ENCODE measurements at regions not wholly inside any gene's neighbourhood (a gene's known extent, or its start where the extent isn't known, plus 50 kb on each side); places are given as distances from the start of the nearest gene placed in this dataset.

DNA sequence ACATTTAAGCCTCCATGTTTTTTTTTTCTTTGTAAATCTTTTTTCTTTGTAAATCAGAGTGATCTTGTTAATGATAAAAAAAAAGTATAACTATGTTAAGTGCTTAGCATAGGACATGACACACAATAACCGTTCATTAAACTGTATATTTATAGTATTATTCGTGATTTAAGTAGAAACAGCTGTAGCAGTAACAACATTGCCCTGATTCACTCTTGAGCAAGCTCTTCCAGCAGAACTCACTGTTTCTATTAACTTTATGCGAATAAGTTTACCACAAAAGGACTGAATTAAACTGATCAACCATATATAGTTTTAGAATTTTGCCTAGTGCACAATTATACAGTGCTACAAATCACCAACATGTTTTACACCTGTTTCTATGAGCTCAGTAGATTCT lies 1338.0 kb upstream of the EYS start:
- Histone ChIP-seq H2AFZ (no peak overlapping the region), H3K36me3 (ENCODE audit: low read depth) (no peaks in the 10 kb centered on the region), H3K9me2 (ENCODE audit: insufficient read depth) (no peaks in the 10 kb centered on the region), H3K4me1 (replicated peaks; ENCODE audit: insufficient read depth) (no peaks in the 10 kb centered on the region), H3K27me3 (ENCODE audit: insufficient read depth, low read depth) (no peaks in the 10 kb centered on the region), H3K27ac (no peak overlapping the region), H4K20me1 (ENCODE audit: insufficient read depth) (no peaks in the 10 kb centered on the region), H3K79me2 (ENCODE audit: low read depth) (no peaks in the 10 kb centered on the region), H3K4me3 (no peak overlapping the region), H3K4me2 (no peak overlapping the region), H3K9me3 (ENCODE audit: insufficient read depth, low read depth) (no peaks in the 10 kb centered on the region), H3F3A (ENCODE audit: insufficient read depth, low read depth) (no peaks in the 10 kb centered on the region)
- no peak for TF ChIP-seq EZH2 (IDR thresholded peaks at IDR 0.05; ENCODE audit: low read depth)
- TF ChIP-seq, protein P1, sequence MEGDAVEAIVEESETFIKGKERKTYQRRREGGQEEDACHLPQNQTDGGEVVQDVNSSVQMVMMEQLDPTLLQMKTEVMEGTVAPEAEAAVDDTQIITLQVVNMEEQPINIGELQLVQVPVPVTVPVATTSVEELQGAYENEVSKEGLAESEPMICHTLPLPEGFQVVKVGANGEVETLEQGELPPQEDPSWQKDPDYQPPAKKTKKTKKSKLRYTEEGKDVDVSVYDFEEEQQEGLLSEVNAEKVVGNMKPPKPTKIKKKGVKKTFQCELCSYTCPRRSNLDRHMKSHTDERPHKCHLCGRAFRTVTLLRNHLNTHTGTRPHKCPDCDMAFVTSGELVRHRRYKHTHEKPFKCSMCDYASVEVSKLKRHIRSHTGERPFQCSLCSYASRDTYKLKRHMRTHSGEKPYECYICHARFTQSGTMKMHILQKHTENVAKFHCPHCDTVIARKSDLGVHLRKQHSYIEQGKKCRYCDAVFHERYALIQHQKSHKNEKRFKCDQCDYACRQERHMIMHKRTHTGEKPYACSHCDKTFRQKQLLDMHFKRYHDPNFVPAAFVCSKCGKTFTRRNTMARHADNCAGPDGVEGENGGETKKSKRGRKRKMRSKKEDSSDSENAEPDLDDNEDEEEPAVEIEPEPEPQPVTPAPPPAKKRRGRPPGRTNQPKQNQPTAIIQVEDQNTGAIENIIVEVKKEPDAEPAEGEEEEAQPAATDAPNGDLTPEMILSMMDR (conservative IDR thresholded peaks at IDR 0.05), result no peak
- BruUV-seq (replicated peaks), result no TSS peak
- CTCF ChIA-PET, result no interaction called here
- DNase-seq, result no peak
- POLR2A ChIA-PET (ENCODE audit: unreplicated experiment), result no interaction called here
- intact Hi-C loops (cut with micrococcal nuclease; ENCODE audit: unreplicated experiment), result no loop called here

DNA sequence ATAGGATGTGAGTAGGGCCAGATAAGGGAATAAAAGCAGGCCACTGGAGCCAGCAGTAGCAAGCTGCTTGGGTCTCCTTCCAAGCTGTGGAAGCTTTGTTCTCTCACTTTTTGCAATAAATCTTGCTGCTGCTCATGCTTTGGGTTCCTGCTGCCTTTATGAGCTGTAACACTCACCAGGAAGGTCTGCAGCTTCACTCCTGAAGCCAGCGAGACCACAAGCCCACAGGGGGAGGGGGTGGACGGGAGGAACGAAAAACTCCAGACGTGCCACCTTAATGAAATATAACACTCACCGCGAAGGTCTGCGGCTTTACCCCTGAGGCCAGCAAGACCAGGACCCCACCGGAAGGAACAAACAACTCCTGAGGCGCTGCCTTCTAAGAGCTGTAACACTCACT lies 1324.4 kb upstream of the EYS start:
- Histone ChIP-seq H3K27me3 (ENCODE audit: insufficient read depth, low read depth) (no peaks in the 10 kb centered on the region), H3K9me2 (ENCODE audit: insufficient read depth) (no peaks in the 10 kb centered on the region), H3K4me2 (no peak overlapping the region), H3K36me3 (ENCODE audit: low read depth) (no peaks in the 10 kb centered on the region), H3F3A (ENCODE audit: insufficient read depth, low read depth) (no peaks in the 10 kb centered on the region), H4K20me1 (ENCODE audit: insufficient read depth) (no peaks in the 10 kb centered on the region), H3K79me2 (ENCODE audit: low read depth) (no peaks in the 10 kb centered on the region), H3K27ac (no peak overlapping the region), H2AFZ (no peak overlapping the region), H3K4me1 (replicated peaks; ENCODE audit: insufficient read depth) (no peaks in the 10 kb centered on the region), H3K4me3 (no peak overlapping the region), H3K9me3 (ENCODE audit: insufficient read depth, low read depth) (no peaks in the 10 kb centered on the region; the same call in 1 of the 2 replicates)
- no TSS peak for BruUV-seq (replicated peaks)
- POLR2A ChIA-PET (ENCODE audit: unreplicated experiment), result no interaction called here
- DNase-seq, result no peak
- TF ChIP-seq, protein P1 (conservative IDR thresholded peaks at IDR 0.05), result no peak
- no peak for TF ChIP-seq EZH2 (IDR thresholded peaks at IDR 0.05; ENCODE audit: low read depth)
- intact Hi-C loops (cut with micrococcal nuclease; ENCODE audit: unreplicated experiment), result no loop called here
- CTCF ChIA-PET, result no interaction called here

GRCh38 chr6:67030861-67031260 lies 1323.8 kb upstream of the EYS start:
- Histone ChIP-seq H3K4me2 (no peak overlapping the region), H3K79me2 (ENCODE audit: low read depth) (no peaks in the 10 kb centered on the region), H3K36me3 (ENCODE audit: low read depth) (no peaks in the 10 kb centered on the region), H3K9me2 (ENCODE audit: insufficient read depth) (no peaks in the 10 kb centered on the region), H3K9me3 (ENCODE audit: insufficient read depth, low read depth) (no peaks in the 10 kb centered on the region; the same call in 1 of the 2 replicates), H4K20me1 (ENCODE audit: insufficient read depth) (no peaks in the 10 kb centered on the region), H3K4me1 (replicated peaks; ENCODE audit: insufficient read depth) (no peaks in the 10 kb centered on the region), H3K27me3 (ENCODE audit: insufficient read depth, low read depth) (no peaks in the 10 kb centered on the region), H2AFZ (no peak overlapping the region), H3K4me3 (no peak overlapping the region), H3F3A (ENCODE audit: insufficient read depth, low read depth) (no peaks in the 10 kb centered on the region), H3K27ac (no peak overlapping the region)
- ChIA-PET CTCF (no interaction called here), POLR2A (ENCODE audit: unreplicated experiment) (interaction anchor here (0.6 kb wide), 1 partner anchor 1678 kb away, joined by 4 read pairs; no protein-coding TSS in a partner anchor)
- intact Hi-C loops (cut with micrococcal nuclease; ENCODE audit: unreplicated experiment), result no loop called here
- no TSS peak for BruUV-seq (replicated peaks)
- DNase-seq, result no peak
- TF ChIP-seq, protein P1 (conservative IDR thresholded peaks at IDR 0.05), result no peak
- no peak for TF ChIP-seq EZH2 (IDR thresholded peaks at IDR 0.05; ENCODE audit: low read depth)

All from PC-9 (cell line).